HG03558 (cell line): ENCODE measurements at regions not wholly inside any gene's neighbourhood (a gene's known extent, or its start where the extent isn't known, plus 50 kb on each side); places are given as distances from the start of the nearest gene placed in this dataset.
A peak's percentile ranks its signal among the peaks of the same experiment; 100 is the strongest.
"Not testable (repeated sequence)": the region's sequence is repeated elsewhere in the genome, so short reads cannot be mapped to it uniquely, and the experiment has no call there.

Experiments used
- ATAC-seq: cut with Tn5 transposase; IDR thresholded peaks from one replicate; pipeline ENCODE4 v1.9.1; 2021; ENCODE audit warnings: moderate number of reproducible peaks; ENCODE audit not compliant: unreplicated experiment; ENCODE audit errors: extremely low read depth

- no peak for ATAC-seq
Measured at GRCh38 chr9:7316967-7317366, 482.6 kb downstream of the DMAC1 start.

DNA sequence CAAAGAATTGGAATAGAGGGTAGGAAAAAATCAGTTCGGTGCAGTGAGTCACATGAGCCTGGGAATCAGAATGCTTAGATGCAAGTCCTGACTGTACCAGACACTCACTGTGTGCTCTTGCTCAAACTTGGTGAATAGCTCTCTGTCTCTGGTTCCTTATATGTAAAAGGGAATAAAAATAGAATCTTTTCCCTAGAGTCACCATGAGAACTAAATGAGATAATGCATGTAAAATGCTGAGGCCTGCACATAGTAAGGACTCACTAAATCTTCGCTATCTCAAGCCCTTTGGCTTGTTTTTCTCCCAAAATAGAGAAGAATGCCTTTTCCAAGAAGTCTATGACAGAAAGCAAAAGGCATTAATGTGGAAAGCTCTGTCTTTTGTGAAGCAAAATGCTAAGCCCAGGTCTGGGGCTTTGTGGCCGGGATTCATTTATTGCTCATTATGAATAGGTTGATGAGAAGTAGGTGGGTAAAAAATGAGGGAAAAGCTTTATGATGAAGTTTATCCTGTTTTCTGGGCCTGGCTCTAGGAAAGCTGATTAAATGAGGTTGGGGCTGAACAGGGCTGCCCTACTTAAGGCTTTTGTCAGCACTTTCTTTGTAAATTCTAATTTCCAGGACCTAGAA, 483.3 kb downstream of the DMAC1 start:
- ATAC-seq, result no peak

DNA sequence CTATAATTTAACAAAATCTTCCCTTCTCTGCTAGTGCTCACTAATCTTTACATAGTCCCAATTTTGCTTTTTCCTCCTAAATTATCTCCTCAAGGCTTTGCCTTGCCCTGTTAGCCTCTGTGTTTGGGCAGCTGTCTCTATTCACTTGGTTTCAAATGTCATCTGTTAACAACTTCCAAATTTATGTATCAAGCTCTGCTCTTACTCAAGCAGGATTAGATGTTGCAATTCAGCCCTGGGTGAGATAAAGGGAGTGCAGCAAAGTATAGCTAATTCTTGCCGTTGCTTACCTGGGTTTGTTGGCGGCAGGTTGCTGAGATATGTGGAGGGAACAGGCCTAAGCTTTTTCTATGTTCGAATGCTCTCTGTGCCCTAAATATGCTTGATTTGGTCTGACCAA, 483.8 kb downstream of the DMAC1 start:
- no peak for ATAC-seq

DNA sequence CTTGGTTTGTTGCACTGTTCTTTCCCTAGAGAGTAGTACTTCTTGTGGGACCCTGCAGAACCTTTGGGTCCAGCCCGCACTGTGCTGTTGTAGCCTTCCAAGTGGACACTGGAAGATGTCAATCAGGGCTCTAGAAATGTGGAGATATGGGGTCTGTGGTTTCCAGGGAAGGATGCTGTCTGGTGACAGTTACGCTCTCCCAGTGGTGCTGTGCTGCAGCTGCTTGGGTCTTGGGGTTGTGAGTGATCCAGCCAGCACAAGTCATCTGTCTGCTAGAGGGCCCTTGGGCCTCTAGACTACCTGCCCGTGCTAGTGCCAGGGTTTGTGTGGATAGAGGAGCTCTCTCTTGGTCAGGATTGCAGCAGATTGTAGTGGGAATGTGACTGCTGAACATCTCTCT, 484.5 kb downstream of the DMAC1 start:
- no peak for ATAC-seq

DNA sequence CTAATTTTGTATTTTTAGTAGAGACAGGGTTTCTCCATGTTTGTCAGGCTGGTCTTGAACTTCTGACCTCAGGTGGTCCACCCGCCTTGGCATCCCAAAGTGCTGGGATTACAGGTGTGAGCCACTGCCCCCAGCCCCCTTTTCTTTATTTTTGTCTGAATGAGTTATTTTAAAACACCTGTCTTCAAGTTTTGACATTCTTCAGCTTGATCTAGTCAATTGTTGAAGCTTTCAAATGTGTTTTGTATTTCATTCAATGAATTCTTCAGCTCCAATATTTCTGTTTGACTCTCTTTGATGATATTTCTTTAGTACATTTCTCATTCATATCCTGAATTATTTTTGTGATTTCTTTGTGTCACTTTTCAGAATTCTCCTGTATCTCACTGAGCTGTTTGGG, 486.2 kb downstream of the DMAC1 start:
- ATAC-seq, result no peak

GRCh38 chr9:7309051-7309450, 490.5 kb downstream of the DMAC1 start:
- ATAC-seq, result not testable (repeated sequence)

DNA sequence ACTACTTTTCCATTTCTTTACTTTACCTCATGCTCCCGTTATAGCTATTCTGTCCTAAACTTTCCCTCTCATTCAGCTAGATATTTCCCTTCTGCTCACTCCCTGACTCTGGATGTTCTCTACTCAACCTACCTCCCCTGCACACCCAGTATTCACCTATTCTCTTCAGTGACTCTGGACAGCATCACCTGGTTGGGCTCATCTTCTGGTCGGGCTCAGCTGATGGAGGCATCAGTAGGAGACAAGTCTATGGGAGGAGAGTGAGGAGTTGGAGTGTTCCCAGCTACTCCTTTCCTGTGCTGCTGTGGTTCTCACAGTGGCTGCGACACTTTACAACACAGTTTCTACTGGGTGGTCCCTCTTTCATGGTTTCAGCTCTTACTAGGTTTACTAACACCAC, 493.9 kb downstream of the DMAC1 start:
- no peak for ATAC-seq

DNA sequence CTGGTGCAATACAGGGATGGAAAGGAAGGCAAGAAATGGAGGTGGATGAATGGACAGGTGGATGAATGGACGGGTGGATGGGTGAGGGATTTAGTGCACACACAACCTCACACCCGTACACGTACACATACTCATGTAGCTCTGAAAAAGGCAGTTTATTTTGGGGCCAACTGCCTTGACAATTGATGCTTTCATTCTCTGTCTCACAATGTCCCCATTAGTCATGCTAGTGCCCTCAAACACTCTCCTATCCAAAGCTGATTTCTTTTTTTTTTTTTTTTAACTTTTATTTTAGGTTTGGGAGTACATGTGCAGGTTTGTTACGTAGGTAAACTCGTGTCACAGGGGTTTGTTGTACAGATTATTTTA, 495.0 kb downstream of the DMAC1 start:
- ATAC-seq, result no peak

- no peak for ATAC-seq
Measured at GRCh38 chr9:7303907-7304626, 495.5 kb downstream of the DMAC1 start.

DNA sequence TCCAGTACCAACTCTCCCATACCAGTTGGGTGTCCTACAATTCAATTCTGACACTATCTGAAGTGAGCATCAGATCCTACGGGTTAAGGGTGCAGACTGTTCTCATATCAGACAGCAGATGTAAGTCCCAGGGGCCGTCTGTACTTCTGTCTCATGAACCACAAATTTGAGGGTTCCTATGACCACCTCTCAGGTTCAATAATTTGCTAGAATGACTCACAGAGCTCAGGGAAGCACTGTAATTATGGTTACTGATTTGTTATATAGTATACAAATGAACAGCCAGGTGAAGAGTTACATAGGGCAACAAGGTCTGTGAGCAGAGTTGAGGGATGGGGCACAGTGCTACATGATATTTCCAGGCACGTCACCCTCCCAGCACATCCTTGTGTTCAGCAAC, 499.1 kb downstream of the DMAC1 start:
- ATAC-seq, result peak; percentile 25

GRCh38 chr9:7298123-7298522, 501.5 kb downstream of the DMAC1 start:
- ATAC-seq, result peak; percentile 93

DNA sequence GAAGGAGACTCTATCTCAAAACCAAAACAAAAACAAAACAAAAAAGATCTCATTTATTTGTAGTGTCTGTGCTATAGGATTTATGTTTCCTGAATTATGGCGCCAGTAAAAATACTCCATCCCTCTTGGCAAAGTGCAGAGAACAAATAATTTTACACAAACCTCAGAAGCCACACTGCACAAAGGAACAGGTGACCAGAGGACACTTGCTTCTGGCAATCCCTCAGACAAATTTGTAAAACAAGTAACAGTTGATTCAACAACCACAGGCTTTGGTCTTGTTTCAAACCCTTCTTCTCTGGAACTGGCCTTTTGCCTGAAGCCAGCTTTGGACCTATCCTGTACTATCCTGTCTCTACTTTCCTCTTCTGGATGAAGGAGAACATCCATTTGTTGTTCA, 502.1 kb downstream of the DMAC1 start:
- ATAC-seq, result no peak

DNA sequence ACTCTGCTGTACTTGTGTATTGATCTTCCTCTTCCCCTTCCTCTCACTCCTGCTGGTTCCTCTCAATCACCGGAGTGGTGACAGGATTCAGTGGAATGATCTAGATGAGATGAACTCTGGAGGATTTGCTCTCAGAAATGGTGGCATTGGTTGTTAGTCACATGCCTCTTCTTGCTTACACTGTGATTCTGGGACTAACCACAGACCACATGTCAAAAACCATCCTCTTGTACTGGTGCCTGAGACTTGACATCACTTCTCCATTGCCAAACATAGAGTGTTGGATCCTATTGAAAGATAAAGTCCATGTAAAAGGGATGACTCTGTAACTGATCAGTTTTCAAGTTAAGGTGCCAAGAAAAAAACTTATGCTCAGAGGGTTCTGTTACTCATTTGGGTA, 506.5 kb downstream of the DMAC1 start:
- ATAC-seq, result no peak

GRCh38 chr9:7289773-7290172, 509.8 kb downstream of the DMAC1 start:
- ATAC-seq, result peak; percentile 52

DNA sequence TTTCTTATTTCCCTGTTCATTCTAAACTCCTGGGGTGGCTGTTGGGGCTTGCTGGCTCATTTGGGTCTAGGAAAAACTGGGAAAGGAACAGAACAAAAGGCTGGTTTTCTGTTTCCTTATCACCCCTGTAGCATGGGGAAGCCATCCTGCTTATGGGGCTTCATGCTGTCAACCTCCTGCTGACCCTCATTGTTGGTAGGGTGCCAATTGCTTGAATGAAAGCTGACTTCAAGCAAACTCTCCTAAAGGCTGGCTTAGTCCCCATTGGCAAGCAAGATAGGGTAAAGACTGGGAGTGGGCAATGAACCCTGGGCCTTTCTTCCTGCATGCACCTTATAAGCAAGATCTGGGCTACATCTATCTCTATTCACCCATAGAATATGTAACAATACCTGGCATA, 511.6 kb downstream of the DMAC1 start:
- no peak for ATAC-seq

DNA sequence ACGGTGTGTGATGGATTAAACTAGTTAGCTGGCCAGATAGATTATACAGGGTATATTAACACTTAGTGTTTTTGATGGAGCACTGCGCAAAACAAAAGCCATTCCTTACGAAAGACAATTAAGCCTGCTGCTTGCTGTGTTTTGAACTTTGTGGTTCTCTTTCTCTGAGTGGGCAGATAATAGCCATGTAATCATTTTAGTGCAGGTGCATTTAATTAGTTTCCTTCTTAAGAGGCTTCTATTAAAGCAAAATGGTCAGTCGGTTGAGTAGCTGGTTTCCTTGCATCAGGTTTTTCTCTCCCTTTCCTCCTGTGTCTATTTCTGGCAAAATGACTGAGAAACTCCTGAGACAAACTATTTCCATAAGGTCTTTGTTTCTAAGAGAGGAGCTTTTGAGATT, 512.5 kb downstream of the DMAC1 start:
- ATAC-seq, result no peak

DNA sequence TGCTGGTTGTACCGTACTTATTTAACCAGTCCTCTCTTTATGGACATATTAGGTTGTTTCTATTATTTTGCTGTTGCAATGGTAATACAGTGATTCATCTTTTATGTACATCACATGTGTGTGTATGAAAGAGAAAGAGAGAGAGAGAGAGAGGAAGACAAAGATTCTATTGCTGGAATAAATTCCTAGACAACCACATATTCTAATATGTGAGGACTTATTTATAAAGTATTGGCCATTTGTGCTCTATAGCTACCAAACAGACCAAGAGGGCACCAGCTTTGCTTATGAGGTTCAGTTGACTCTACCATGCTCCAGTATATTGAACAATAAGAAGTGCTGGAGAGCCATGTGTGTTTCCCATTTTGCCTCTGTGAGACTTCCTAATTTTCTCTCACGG, 513.5 kb downstream of the DMAC1 start:
- no peak for ATAC-seq

GRCh38 chr9:7285199-7285598, 514.4 kb downstream of the DMAC1 start:
- ATAC-seq, result no peak

GRCh38 chr9:7284517-7284916, 515.1 kb downstream of the DMAC1 start:
- no peak for ATAC-seq

DNA sequence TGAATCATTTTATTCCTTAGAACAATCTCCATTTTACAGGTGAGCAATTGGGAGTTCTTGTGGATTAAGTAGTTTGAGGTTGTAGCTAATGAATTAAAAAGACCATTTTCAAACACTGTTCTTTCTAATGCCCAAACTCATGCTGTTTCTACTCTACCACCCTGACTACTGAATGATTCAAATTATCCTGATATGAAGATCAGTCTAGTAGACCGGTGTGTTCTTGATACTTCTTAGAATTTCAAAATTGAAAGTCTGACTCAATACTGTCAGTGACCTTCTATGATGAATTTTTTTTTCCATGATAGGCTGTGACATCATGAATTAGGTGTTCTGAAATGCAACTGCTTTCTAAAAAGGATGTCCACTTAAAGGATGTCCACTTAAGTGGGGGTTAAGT, 515.5 kb downstream of the DMAC1 start:
- no peak for ATAC-seq

DNA sequence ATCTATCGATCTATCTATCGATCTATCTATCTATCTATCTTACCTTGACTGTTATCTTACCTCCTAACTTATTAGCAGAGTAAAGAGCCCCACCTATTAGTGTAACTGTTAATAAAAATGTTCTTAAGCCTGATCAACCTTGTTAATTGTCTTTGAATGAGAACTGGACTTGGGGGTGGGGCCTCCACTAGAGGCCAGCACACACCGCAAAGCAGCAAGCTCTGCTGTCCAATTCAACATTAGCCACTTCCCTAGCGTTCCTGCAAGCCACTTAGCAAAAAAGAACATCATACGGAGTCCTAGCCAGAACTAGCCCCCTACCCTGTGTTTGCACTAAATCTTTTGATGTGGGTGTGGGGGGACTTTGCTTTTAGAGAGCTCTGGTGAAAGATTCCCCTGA, 515.8 kb downstream of the KDM4C start:
- ATAC-seq, result no peak

GRCh38 chr9:7266911-7267595, 509.3 kb downstream of the KDM4C start:
- no peak for ATAC-seq
